ENCODE measurements at regions not wholly inside any gene's neighbourhood (a gene's known extent, or its start where the extent isn't known, plus 50 kb on each side); places are given as distances from the start of the nearest gene placed in this dataset.

DNA sequence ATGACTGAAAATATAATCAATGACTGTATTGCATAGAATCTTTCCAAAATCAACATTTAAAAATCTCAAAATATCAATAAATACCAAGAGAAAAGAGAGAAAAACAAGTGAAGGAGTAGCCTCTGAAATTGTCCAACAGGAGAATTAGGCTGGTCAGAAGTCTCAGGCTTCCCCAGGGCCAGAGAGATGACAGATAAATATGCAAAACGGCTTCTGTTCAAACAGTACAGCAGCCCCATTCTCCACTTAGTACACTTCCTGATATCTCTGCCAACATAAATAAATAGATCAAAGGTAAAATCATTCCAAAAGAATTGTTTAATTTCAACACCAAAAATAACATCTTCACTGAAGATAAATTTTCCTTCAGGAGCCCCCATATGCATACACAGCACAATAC is 204.7 kb upstream of the GABRA2 start:
- no peak for DNase-seq (ENCODE audit: low spot score)

DNA sequence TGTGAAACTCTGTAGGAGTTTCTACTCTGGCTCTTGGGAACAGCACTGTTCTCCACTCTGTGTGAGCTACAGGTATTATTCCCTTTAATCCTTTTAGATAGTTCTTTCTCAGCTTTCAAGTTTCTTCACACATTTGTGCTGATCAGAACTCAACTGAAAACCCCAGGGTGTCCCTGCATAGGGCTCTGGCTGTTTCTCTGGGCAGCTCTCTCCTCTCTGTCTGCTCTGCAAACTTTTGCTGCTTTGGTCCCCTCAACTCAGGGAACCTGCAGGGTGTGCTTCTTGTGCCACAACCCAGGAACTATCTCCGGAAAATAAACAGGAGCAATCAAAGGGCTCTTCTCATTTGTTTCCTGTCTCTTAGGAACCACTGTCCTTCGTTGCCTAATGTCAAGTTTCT is 196.6 kb upstream of the GABRA2 start:
- DNase-seq (ENCODE audit: low spot score): no peak

DNA sequence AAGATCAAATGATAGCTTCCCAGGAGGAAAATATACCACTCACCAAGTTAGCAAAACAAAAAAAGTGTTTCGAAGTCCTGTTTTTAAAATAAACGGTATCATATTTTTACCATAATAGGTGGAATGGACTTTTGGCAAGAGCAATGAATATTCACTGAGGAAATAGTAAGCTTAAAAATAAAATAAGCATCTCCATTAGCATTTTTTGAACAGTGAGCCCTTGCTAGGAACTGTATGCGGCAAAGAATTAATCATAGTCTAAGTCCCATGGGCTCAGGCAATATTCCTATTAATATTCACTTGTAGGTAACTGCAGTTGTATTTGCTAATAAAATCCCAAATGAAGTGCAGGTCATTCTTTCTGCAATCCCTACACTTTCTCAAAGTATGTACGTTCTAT is 191.7 kb upstream of the GABRA2 start:
- no peak for DNase-seq (ENCODE audit: low spot score)

DNA sequence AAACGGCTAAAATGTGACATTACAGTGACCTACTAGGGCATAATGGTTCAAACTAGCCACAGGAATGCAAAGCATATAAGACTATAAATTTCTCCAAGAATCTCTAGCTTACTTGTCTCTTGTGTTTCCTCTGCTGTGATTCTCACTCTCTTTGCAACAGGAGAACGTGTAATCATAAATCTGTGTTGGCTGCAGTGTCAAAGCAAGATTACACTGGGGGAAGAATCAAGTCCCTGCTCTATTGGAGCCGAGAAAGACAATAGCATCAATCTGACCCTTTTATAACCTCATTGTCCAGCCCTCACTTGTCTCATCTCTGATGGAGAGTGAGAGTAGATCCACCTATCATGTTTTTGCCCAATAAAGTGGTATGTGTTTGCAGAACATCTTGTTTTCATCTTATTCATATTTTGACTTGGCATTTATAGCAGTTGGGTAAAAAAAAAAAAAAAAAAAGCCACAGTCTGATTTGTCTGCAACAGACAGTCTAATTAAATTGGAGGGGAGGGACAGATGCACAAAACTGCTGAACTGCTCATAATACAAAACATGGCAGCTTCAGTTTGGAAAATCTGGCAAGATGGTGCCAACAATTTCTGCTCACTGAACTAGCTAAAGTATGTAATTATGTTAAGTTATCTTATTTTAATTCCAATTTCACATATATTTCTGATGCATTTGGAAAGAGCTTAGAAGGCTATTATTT is 165.0 kb upstream of the GABRA2 start:
- DNase-seq (ENCODE audit: low spot score): no peak

DNA sequence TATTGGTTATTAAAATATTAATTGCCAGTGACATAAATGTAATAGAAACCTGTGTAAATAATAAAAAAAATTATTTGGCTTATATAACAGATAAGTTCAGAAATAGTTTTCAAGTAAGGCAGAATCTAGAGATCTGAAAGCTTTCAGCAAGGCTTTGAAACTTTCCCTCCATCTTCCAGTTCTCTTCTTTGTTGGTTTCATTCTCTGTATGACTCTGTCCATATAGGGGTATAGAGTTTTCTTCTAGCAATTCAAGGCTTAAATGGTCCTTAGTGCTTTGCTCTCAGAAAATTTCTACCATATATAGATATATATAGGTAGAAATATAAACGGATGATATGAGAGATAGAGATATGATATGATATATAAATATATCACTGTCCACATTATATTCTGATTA is 160.5 kb upstream of the GABRA2 start:
- DNase-seq (ENCODE audit: low spot score): no peak

DNA sequence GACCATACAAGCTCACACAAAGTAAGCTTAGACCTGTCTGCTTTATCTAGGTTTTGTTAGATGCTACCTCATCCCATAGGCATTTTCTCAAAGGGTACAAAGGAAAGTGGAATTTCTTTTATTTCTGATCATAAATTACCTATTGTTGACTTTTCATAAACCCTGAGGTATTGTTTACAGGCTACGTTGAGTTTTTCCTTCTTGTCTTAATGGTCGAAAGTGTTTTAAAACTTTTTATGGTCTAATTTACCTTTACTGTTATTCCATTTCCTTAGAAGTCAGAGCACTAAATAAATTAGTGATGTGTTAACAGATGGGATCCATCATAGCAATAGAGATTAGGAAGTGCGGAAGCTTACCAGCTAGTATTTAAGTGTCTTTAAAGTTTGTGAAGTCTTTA is 159.2 kb upstream of the GABRA2 start:
- no peak for DNase-seq (ENCODE audit: low spot score)

DNA sequence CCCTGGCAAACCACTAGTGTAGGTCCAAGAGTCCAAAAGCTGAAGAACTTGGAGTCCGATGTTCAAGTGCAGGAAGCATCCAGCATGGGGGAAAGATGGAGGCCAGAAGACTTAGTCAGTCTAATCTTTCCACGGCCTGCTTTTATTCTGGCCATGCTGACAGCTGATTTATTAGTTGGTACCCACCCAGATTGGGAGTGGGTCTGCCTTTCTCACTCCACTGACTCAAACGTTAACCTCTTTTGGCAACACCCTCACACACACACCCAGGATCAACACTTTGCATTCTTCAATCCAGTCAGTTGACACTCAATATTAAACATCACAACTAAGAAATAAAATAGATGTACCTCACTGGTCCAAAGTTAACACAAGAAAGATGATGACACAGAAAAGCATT is 134.8 kb upstream of the GABRA2 start:
- no peak for DNase-seq (ENCODE audit: low spot score)

DNA sequence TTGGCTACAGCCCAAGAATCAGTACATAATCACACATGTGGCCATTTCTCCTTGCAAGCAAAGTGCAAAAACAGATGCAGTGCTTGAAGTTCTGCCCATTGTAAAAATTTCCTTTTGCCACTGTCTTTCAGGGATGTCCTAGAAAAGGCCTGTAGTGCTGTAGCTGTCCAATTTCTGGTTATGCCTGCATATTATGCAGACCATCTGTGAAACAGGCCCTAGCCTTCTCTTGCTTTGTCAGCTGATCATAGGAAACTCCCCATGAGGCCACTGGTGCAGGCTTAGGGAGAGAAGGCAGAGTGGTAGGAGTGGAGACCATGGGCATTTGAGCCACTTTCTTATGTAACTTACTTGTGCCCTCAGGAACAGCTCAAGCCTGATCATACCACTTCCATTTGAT is 130.4 kb upstream of the GABRA2 start:
- DNase-seq (ENCODE audit: low spot score): no peak

DNA sequence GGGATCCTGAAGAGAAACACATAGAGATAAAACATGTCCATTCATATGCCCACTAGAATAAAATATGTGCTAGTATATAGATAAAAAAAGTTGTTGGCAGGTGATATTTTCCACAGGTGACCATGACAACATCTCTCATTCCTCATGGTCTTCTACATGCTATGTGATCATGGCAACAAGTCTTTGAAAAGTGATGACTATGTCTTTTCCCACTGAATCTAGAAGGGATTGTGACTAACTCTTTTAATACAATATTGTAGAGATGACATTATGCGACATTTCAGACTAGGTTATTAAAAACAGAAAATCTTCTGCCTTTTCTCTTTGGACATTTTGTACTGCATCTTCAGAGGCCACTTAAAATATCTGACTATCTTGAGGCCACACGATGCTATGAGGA is 126.0 kb upstream of the GABRA2 start:
- DNase-seq (ENCODE audit: low spot score): no peak

DNA sequence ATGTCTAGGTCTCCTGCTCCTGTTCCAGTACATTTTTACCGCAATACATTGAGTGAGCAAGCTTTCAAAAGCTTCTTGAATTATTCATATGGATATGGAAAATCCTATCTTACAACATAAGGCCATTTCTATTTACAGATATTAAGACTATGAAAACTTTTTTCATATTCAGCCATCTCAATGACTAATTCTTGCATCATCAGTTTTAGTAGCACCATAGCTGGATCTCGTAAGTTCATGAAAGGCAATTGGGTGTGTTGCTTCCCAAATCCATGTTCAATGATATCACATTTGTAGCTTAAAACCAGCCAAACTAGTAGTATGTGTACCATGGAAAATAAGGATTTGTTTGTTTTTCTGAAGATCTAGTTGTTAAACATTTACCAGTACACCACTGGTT is 118.3 kb upstream of the GABRA2 start:
- DNase-seq (ENCODE audit: low spot score): no peak

DNA sequence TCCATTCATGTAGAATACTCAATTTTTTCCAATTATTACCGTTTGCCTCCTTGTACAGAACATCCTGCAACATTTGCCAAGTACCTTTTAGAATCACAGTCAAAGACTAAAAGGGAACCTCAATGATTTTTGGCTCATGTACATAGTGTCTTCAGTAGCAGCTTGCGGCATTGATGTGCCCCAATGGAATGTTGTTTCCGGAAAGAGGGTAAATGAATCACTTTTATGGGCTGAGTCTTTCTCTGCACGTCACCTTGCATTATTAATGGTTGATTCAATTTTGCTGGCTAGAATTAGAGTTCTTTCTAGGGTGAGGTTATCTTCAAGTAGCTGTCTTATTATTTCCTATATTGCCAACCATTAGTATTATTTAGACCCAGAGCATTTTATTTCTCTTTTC is 116.9 kb upstream of the GABRA2 start:
- no peak for DNase-seq (ENCODE audit: low spot score)

DNA sequence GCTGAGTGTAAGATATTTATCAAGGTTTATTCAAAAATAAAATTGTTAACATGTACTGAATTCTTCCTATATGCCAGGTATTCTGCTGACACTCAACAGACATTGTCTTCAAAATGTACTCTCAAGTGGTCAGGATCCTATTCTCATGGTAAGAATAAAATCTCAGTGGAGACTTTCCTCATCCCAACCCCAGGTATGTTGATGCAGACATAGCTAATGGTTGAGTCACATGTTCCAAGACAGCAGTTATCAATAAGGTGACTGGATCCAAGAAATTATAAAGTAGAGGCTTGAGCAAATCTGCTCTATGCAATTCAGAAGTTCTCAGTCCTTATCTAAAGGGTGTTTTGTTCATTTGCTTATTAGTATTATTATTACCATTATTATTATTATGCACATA is 115.2 kb upstream of the GABRA2 start:
- DNase-seq (ENCODE audit: low spot score): no peak

DNA sequence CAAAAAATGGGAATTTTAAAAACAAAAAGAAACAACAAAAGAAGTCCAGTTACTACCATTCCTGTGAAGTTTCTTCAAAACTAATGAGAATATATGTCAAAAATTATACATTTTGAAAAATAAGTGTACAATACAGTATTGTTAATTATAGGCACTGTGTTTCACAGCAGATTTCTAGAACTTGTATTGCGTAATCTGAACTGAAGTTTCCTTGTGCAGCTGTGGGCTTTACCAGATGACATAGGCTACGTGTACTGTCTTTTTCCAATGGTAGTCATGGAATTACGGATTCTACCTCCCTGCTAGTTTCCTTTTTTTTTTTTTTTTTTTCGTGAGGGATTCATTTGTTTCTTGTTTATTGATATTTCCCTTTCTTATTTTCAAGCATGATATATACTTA is 113.8 kb upstream of the GABRA2 start:
- DNase-seq (ENCODE audit: low spot score): no peak

DNA sequence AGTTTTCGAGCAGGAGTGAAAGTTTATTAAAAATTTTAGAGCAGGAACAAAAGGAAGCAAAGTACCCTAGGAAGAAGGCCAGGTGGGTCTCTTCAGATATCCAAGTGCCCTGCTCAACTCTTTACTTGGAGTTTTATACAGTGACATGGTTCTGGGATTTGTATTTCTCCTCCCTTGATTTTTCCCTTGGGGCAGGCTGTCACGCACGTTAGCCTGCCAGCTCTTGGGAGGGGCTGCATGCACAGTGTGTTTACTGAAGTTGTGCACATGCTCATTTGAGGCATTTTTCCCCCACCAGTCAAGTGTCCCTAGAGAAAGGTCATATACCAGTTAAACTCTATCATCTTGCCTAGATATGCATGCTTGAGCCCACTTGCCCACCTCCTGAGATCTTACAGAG is 102.5 kb upstream of the GABRA2 start:
- DNase-seq (ENCODE audit: low spot score): no peak

DNA sequence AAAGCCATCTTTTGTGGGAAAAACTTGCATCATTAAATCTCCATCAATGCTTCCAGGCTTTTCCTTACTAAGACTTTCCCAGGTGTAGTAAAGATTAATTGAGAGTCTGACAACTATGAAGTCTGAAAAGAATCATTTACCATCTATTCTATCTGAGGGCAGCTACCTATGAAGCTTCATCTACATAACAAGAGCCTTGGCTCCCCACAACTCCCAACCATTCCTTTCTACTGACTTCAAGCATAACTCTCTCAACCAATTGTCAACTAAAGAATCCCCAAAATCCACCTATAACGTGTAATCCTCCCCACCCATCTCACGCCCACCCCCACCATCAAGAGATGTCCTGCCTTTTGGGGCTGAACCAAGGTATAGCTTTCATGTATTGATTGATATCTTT is 101.5 kb upstream of the GABRA2 start:
- no peak for DNase-seq (ENCODE audit: low spot score)

DNA sequence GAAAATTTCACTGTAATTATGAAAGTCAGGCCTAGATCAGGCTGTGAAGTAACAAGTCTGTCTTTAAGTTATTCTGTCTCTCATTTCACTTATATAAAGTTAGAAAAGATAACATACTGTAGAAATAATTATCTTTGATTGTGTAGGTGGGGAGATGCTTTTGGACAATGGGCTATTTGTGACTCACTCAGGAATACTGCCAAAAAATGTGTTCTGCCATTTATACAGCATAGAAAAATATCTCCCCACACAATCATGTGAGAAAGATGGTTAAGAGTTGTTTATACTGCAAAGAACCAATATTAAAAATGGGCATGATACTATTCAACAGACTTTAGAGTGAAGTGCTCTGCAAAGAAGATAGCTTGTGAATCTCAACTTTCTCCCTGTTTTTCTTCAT is 95.0 kb upstream of the GABRA2 start:
- DNase-seq (ENCODE audit: low spot score): no peak

DNA sequence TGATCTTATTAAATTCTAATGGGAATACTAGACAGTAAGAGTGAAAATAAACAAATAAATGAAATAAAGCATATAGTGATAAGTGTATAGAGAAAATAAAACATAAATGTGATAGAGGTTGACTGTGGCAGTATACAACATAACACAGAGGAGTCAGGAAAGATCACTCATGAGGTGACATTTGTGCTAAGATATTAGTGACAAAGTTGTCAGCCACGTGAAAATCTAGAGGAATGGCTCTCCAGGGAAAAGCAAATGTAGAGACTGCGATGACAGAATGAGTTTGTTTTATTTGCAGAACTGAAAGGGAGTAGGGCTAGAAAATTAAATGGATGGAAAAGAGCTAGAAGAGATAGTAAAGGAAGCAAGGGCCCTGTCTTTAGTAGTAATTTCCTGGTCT is 72.8 kb upstream of the GABRA2 start:
- DNase-seq (ENCODE audit: low spot score): no peak

DNA sequence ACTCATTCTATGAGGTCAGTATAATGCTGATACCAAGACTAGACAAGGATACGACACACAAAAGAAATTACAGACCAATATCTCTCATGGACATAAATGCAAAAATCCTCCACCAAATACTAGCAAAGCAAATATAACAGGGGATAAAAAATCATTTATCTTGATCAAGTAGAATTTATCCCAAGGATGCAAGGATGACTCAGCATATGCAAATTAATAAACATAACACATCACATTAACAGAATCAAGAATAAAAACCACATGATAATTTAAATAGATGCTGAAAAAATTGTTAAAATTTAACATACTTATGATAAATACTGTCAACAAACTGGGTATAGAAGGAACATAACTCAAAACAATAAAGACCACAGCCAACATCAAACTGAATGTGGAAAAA is 69.4 kb upstream of the GABRA2 start:
- DNase-seq (ENCODE audit: low spot score): no peak

DNA sequence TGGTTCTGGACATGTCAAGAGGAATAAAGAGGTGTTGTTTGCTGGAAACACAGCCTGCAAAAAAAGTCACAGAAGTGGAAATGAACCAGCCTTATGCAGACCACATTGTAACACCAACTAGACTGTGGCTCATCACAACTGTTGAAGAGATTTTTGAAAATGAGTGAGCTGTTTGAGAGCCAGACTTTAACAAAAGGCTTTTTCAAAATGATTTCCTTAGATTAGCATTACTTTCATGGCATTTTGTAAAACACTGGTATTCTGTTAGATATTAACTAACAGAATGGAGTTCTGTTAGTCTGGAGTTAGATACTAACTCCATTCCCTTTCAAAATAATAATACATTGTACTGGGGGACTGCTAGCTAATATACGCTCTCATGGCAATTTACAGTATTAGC is 60.6 kb upstream of the GABRA2 start:
- peak; percentile 15 for DNase-seq (ENCODE audit: low spot score)

DNA sequence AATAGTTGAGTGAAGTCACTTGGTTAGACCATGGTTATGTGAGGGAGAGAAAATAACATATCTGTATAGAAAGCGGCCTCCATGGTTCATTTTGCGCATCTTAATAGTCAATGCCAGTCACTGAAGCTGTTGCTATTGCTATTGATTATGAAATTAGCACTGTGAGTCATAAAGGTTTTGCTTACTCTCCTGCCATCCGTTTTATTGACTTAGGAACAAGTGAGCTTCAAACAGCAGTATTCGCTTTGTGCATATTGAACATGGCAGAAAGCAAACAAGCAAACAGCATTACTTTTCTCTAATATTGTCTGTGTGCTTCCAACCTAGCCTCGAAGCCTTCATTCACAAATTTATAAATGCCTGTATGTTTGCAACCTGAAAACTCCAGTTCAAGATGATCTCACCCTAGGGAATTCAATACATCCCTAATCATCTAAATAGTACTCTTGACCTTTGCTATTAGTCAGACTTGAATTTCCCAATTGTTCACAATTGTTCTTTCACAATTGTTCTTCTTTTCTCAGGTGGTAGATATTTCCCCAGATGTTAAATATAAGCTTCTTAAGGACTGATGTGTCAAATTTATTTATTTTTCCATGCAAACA is 55.9 kb upstream of the GABRA2 start:
- DNase-seq (ENCODE audit: low spot score): no peak

DNA sequence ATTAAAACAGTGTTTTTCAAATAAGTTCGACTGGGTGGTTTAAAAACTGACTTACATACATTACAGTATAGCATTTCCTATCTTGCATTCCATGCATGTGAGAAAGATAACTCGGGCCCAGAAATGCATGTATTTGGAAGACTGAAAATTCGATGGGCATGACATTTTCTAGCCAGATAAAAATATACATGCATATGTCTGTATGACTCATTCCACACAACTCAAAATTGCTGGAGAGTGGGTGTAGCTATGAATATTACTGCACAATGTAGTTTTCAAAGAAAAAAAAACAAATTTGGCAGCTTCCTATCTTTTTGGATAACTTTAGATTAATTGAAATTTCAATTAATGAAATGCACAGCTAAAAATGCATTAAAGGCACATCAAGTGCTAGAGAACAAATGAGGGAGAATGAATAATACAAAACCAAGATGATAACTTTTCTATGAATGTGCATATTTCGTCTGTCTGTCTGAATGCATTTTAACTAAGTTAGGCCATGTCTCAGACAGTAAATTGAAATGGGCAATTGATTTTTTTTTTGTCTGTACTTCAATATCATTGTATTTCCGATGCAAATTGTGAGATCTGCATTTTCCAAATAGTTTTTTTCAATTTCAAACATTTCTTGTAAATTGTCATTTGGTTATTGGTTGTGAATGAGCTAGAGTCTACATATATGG is 54.5 kb upstream of the GABRA2 start:
- DNase-seq (ENCODE audit: low spot score): no peak

DNA sequence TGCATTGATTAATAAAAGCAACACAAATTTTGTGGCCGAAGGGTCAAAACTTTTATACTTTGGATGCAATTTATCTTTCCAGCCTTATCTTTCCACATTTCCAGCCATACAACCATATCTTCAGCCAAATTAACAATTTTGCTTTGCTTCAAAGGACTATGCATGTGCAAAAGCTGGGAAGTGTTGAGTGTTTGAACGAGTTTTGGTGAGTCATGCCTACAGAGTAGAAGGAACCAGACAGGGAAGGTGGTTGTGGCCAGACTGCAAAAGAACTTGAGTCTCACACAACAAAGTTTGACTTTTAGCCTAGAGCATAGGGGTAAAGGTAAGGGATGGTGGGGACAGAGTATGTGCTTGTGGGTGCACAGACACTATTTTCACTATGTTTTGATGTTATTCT is 53.0 kb upstream of the GABRA2 start:
- no peak for DNase-seq (ENCODE audit: low spot score)

DNA sequence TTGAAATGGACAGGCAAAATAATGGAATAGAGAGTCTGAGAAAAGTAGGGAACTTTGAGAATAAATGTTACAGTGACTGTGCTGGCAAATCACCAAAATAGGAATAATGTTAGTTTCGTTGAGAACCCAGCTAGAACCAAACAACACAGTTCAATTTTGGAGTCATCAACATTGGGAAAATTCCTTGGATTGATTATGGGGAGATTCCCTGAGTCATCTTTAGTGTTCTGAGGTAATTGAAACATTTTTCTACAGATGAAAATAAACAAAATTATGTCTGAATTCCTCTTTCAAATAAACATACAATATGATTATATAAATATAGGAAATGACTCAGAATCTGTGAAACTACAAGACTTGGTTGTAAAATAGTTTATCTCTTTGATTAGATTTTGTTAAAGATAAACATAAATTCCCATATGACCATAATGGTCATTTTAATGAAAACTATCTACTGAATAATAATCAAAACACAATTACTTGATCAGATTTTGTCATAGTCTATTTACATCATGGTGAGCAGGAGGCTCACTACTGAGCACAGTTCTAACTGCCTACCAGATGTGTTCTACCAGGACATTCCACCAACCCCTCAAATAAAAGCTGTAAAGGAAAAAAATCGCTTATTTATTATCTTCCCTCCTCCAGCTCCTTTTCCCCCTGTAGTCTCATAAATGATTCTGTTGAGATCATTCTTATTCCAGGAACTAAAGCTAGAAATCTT is 51.4 kb upstream of the GABRA2 start:
- no peak for DNase-seq (ENCODE audit: low spot score)
